C4-2B (cell line): ENCODE measurements at regions not wholly inside any gene's neighbourhood (a gene's known extent, or its start where the extent isn't known, plus 50 kb on each side); places are given as distances from the start of the nearest gene placed in this dataset.

ENCODE experiments used
- ZFX ChIP-seq: fragments of 450-650 bp; IDR thresholded peaks from 2 replicates; pipeline ENCODE4 v1.6.1; 2017
- TF ChIP-seq, protein P1 (sequence below): fragments of 450-650 bp; conservative IDR thresholded peaks from 2 replicates; pipeline ENCODE4 v1.5.1; 2017; ENCODE audit warnings: mild to moderate bottlenecking

DNA sequence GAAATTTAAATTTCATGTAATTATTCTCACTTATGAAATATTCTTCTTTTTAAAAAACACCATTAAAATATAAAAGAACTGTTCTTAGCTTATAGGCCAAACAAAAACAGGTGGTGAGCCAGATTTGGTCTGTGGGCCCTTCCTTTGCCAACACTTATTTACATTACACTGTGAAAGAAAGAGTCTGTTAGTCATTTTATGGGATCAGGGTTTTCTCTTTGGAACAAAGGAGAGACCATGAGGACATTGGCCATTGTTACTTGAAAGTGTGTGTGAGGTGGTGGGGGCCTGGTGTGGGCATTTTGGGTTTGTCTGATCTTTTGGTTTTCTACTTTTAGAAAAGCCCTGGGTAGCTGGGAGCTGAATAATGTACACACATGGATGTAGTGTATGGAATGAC, 62.7 kb downstream of the TTC6 start:
- TF ChIP-seq, protein P1, sequence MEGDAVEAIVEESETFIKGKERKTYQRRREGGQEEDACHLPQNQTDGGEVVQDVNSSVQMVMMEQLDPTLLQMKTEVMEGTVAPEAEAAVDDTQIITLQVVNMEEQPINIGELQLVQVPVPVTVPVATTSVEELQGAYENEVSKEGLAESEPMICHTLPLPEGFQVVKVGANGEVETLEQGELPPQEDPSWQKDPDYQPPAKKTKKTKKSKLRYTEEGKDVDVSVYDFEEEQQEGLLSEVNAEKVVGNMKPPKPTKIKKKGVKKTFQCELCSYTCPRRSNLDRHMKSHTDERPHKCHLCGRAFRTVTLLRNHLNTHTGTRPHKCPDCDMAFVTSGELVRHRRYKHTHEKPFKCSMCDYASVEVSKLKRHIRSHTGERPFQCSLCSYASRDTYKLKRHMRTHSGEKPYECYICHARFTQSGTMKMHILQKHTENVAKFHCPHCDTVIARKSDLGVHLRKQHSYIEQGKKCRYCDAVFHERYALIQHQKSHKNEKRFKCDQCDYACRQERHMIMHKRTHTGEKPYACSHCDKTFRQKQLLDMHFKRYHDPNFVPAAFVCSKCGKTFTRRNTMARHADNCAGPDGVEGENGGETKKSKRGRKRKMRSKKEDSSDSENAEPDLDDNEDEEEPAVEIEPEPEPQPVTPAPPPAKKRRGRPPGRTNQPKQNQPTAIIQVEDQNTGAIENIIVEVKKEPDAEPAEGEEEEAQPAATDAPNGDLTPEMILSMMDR, result no peak
- TF ChIP-seq ZFX, result no peak
